HFF-Myc (cell line): ENCODE measurements at regions not wholly inside any gene's neighbourhood (a gene's known extent, or its start where the extent isn't known, plus 50 kb on each side); places are given as distances from the start of the nearest gene placed in this dataset.
"Not testable (repeated sequence)": the region's sequence is repeated elsewhere in the genome, so short reads cannot be mapped to it uniquely, and the experiment has no call there.

Experiments
- DNase-seq: peaks from one replicate; pipeline ENCODE4 v3.0.0-alpha.2; 2011; ENCODE audit warnings: low read depth; ENCODE audit errors: extremely low read depth
- H3K4me3 ChIP-seq: replicated peaks from 2 replicates; pipeline ENCODE4 v1.5.1; 2011; ENCODE audit warnings: low read depth, mild to moderate bottlenecking, control low read depth, low read length
- CTCF ChIP-seq: IDR thresholded peaks from 2 replicates; pipeline ENCODE4 v1.5.1; 2012; ENCODE audit warnings: mild to moderate bottlenecking, low read depth, low read length, control low read depth; ENCODE audit errors: missing control alignments

GRCh38 chr7:65221683-65222082 is 152.0 kb upstream of the ZNF92 start:
- TF ChIP-seq CTCF, result no peak
- H3K4me3 ChIP-seq, result no peak overlapping the region
- DNase-seq, result no peak

- TF ChIP-seq CTCF, result no peak
- H3K4me3 ChIP-seq, result no peak overlapping the region
- no peak for DNase-seq
These were observed 154.0 kb upstream of the ZNF92 start for GRCh38 chr7:65219623-65220022.

- peak; percentile 5 for DNase-seq
- H3K4me3 ChIP-seq, result no peak overlapping the region
- TF ChIP-seq CTCF, result peak; percentile 60
These were observed 157.2 kb upstream of the ZNF92 start for GRCh38 chr7:65216469-65216868.

GRCh38 chr7:65213260-65213659 is 160.4 kb upstream of the ZNF92 start:
- not testable (repeated sequence) for DNase-seq, H3K4me3 ChIP-seq

GRCh38 chr7:65199221-65199620 is 174.4 kb upstream of the ZNF92 start:
- DNase-seq, H3K4me3 ChIP-seq: not testable (repeated sequence)

GRCh38 chr7:65193334-65194058 is 180.2 kb upstream of the ZNF92 start:
- DNase-seq, H3K4me3 ChIP-seq: not testable (repeated sequence)

GRCh38 chr7:65177041-65177440 is 170.6 kb upstream of the ERV3-1 start:
- not testable (repeated sequence) for H3K4me3 ChIP-seq

GRCh38 chr7:65150105-65150504 is 143.6 kb upstream of the ERV3-1 start:
- not testable (repeated sequence) for DNase-seq, H3K4me3 ChIP-seq

More at GRCh38 chr7:65177041-65177440, 170.6 kb upstream of the ERV3-1 start:
- DNase-seq, result not testable (repeated sequence)

- not testable (repeated sequence) for DNase-seq, H3K4me3 ChIP-seq
These were observed 139.8 kb upstream of the ERV3-1 start for GRCh38 chr7:65146118-65146914.

GRCh38 chr7:65145710-65146109 is 139.2 kb upstream of the ERV3-1 start:
- DNase-seq, H3K4me3 ChIP-seq: not testable (repeated sequence)

- not testable (repeated sequence) for H3K4me3 ChIP-seq, DNase-seq
These were observed 138.5 kb upstream of the ERV3-1 start for GRCh38 chr7:65145008-65145407.

- H3K4me3 ChIP-seq, DNase-seq: not testable (repeated sequence)
These were observed 138.1 kb upstream of the ERV3-1 start for GRCh38 chr7:65144557-65144956.

GRCh38 chr7:65144119-65144518 is 137.6 kb upstream of the ERV3-1 start:
- H3K4me3 ChIP-seq, DNase-seq: not testable (repeated sequence)

- H3K4me3 ChIP-seq, DNase-seq: not testable (repeated sequence)
These were observed 135.4 kb upstream of the ERV3-1 start for GRCh38 chr7:65141894-65142293.

GRCh38 chr7:65141405-65141778 is 134.9 kb upstream of the ERV3-1 start:
- DNase-seq, H3K4me3 ChIP-seq: not testable (repeated sequence)
